ENCODE measurements at regions not wholly inside any gene's neighbourhood (a gene's known extent, or its start where the extent isn't known, plus 50 kb on each side); places are given as distances from the start of the nearest gene placed in this dataset.

- no peak overlapping the region for H2BK5ac ChIP-seq (ENCODE audit: low read depth, low read length)
- no peak overlapping the region for H2BK20ac ChIP-seq (ENCODE audit: low read length)
- no peak overlapping the region for H4K5ac ChIP-seq (ENCODE audit: insufficient read length, low read depth, low read length)
- no peaks in the 10 kb centered on the region for H3K27me3 ChIP-seq (replicated peaks in 1 of 4; ENCODE audit: control insufficient read depth in 3 of 4, extremely low read depth in 1 of 4, insufficient read depth in 3 of 4, low read length in 3 of 4)
- no peak overlapping the region for H2AFZ ChIP-seq (ENCODE audit: low read length)
- H3K56ac ChIP-seq (replicated peaks; ENCODE audit: insufficient read length, low read depth, low read length) = no peak overlapping the region
- peaks cover 2 to 13% (median 7%) of the 10 kb centered on the region in 4 experiments; a peak in 6 of 7 replicates for H3K4me1 ChIP-seq (replicated peaks in 1 of 4; ENCODE audit: control insufficient read depth in 3 of 4, insufficient read depth in 4 of 4, low read length in 3 of 4)
- H2BK15ac ChIP-seq (ENCODE audit: low read length) = no peak overlapping the region
- DNase-seq (ENCODE audit: low read depth in 1 of 2, low spot score in 2 of 2) = no peak
- WGBS, 2 experiments (ENCODE audit: extremely low coverage in 1 of 2, insufficient coverage in 1 of 2, insufficient read length in 1 of 2, insufficient replicate concordance in 2 of 2, low coverage in 1 of 2, low lambda C conversion rate in 2 of 2, missing lambda C conversion rate in 1 of 2) = 90% methylated on average over 4 of the region's 4 CpGs; no CpG with 5 or more reads in 1 of the 2 experiments
- FAIRE-seq = no peak
- H3K23ac ChIP-seq (ENCODE audit: insufficient read length) = no peak overlapping the region
- no peak overlapping the region for H3K9ac ChIP-seq (replicated peaks in 1 of 4; ENCODE audit: extremely low read depth in 1 of 4, low read depth in 3 of 4, low read length in 3 of 4)
- H2BK12ac ChIP-seq (ENCODE audit: low read depth, low read length) = no peak overlapping the region
- CTCF ChIA-PET (ENCODE audit: partially characterized antibody) = interaction anchor here (1.0 to 1.4 kb wide), 5 partner anchors 54 to 332 kb away, joined by 3 to 4 read pairs (median 3); no protein-coding TSS in a partner anchor
- no peaks in the 10 kb centered on the region for H3K36me3 ChIP-seq (ENCODE audit: control insufficient read depth in 2 of 4, insufficient read depth in 4 of 4, low read length in 3 of 4)
- H3K23me2 ChIP-seq (ENCODE audit: low read depth, low read length) = no peaks in the 10 kb centered on the region
- H3K14ac ChIP-seq (ENCODE audit: insufficient read length) = no peak overlapping the region
- 0 out of 4 replicates have a peak, but pooled peaks cover 0 to 2% of the 10 kb centered on the region in 2 experiments for H3K9me3 ChIP-seq (ENCODE audit: insufficient read depth in 2 of 2, low read depth in 1 of 2, low read length in 1 of 2)
- H3K4me2 ChIP-seq (ENCODE audit: insufficient read depth in 1 of 2, low read depth in 2 of 2, low read length in 2 of 2) = no peak overlapping the region
- no peak overlapping the region for H3K27ac ChIP-seq (ENCODE audit: low read depth, low read length)
- TF ChIP-seq JUN (IDR thresholded peaks at IDR 0.05; ENCODE audit: low read depth, low read length) (no peak), FOSL1 (IDR thresholded peaks at IDR 0.05; ENCODE audit: insufficient read depth, low read depth, low read length) (no peak), SAP30 (IDR thresholded peaks at IDR 0.05; ENCODE audit: insufficient read depth, insufficient replicate concordance, low read length) (no peak), SIN3A (conservative IDR thresholded peaks at IDR 0.05 in 1 of 2, IDR thresholded peaks at IDR 0.05 in 1 of 2; ENCODE audit: low read depth in 1 of 2, low read length in 2 of 2) (no peak), EGR1 (IDR thresholded peaks at IDR 0.05; ENCODE audit: borderline replicate concordance, low read depth, low read length) (no peak), RNF2 (IDR thresholded peaks at IDR 0.05; ENCODE audit: borderline replicate concordance, low read depth, low read length, missing control alignments, poor library complexity, severe bottlenecking) (no peak)
- H3K79me2 ChIP-seq (ENCODE audit: control insufficient read depth in 1 of 2, insufficient read depth in 2 of 2, low read length in 2 of 2) = no peaks in the 10 kb centered on the region
- no peak overlapping the region for H4K91ac ChIP-seq (replicated peaks; ENCODE audit: insufficient read length, low read length)
- H4K20me1 ChIP-seq (replicated peaks in 1 of 2; ENCODE audit: control insufficient read depth in 1 of 2, insufficient read depth in 2 of 2, low read length in 2 of 2) = no peaks in the 10 kb centered on the region
- H2BK120ac ChIP-seq (replicated peaks; ENCODE audit: low read depth, low read length) = no peak overlapping the region
- H3K4ac ChIP-seq (replicated peaks; ENCODE audit: insufficient read length, low read depth, low read length) = no peak overlapping the region
- no peak overlapping the region for H3K4me3 ChIP-seq (ENCODE audit: extremely low read depth in 1 of 4, insufficient read depth in 2 of 4, low read depth in 3 of 4, low read length in 4 of 4)
- H2AK5ac ChIP-seq (ENCODE audit: low read depth, low read length) = no peak overlapping the region
- POLR2A ChIA-PET (ENCODE audit: partially characterized antibody) = no interaction called here
- no peak overlapping the region for H4K8ac ChIP-seq (ENCODE audit: extremely low read depth, insufficient read depth, low read length)
- H3K79me1 ChIP-seq (ENCODE audit: low read depth, low read length) = no peaks in the 10 kb centered on the region
- no peak overlapping the region for H3K18ac ChIP-seq (ENCODE audit: extremely low read depth, low read length)
Observed at GRCh38 chr15:70401709-70402108, 304.0 kb upstream of the TLE3 start.

All from H1 (cell line).